OCI-LY3 (cell line): ENCODE measurements at regions not wholly inside any gene's neighbourhood (a gene's known extent, or its start where the extent isn't known, plus 50 kb on each side); places are given as distances from the start of the nearest gene placed in this dataset.

Experiments used
- EZH2phosphoT487 ChIP-seq: fragments of 200-600 bp; shearing (Covaris generic); IDR thresholded peaks from 2 replicates; pipeline ENCODE4 v1.6.1; 2018; ENCODE audit warnings: antibody characterized with exemption, mixed run types, low read depth
- TF ChIP-seq, protein P1 (sequence below): fragments of 200-600, 300-600 bp; sonication (generic); IDR thresholded peaks from 2 replicates; pipeline ENCODE4 v1.5.1; 2014; ENCODE audit warnings: antibody characterized with exemption, low read length, low read depth

DNA sequence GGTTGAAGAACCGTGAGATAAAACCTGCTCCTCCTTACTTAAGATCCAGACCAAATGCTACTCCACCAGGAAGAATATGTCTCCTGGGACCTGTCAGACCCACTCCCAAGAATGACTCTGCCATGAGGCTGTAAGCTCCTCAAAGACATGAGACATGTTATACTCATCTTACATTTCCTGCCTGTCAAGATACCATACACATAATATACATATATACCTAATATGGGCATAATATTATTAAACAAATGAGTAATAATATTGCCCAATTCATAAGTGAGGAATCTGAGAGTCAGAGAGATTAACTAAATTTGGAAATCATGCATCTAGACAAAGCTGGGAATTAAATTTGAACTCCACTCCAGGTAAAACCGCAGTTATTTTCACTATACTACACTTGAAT is 634.9 kb downstream of the LMO4 start:
- TF ChIP-seq, protein P1, sequence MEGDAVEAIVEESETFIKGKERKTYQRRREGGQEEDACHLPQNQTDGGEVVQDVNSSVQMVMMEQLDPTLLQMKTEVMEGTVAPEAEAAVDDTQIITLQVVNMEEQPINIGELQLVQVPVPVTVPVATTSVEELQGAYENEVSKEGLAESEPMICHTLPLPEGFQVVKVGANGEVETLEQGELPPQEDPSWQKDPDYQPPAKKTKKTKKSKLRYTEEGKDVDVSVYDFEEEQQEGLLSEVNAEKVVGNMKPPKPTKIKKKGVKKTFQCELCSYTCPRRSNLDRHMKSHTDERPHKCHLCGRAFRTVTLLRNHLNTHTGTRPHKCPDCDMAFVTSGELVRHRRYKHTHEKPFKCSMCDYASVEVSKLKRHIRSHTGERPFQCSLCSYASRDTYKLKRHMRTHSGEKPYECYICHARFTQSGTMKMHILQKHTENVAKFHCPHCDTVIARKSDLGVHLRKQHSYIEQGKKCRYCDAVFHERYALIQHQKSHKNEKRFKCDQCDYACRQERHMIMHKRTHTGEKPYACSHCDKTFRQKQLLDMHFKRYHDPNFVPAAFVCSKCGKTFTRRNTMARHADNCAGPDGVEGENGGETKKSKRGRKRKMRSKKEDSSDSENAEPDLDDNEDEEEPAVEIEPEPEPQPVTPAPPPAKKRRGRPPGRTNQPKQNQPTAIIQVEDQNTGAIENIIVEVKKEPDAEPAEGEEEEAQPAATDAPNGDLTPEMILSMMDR, result no peak
- no peak for TF ChIP-seq EZH2phosphoT487
